HG03064 (cell line): ENCODE measurements at regions not wholly inside any gene's neighbourhood (a gene's known extent, or its start where the extent isn't known, plus 50 kb on each side); places are given as distances from the start of the nearest gene placed in this dataset.

Experiments used
- ATAC-seq: cut with Tn5 transposase; IDR thresholded peaks from one replicate; pipeline ENCODE4 v1.9.1; 2021; ENCODE audit warnings: low read depth; ENCODE audit not compliant: unreplicated experiment

DNA sequence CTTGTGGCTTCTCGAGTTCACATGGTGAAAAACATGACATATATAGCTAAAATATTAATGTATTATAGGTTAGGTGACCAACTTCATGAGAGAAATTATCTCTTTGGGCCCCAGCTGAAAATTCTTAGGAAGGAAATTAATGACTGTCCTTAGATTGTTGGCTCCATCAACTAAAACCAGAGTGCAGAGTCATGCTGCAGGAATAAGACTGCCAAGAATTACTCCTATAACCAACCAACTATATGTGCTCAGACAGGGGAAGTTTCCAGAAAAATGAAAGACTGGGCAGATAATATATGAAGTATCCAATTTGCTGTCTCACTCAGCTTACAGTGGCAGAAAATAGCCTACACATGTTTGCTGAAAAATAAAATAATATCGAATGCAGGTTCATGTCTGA is 71.0 kb upstream of the TMEFF2 start:
- ATAC-seq = no peak

DNA sequence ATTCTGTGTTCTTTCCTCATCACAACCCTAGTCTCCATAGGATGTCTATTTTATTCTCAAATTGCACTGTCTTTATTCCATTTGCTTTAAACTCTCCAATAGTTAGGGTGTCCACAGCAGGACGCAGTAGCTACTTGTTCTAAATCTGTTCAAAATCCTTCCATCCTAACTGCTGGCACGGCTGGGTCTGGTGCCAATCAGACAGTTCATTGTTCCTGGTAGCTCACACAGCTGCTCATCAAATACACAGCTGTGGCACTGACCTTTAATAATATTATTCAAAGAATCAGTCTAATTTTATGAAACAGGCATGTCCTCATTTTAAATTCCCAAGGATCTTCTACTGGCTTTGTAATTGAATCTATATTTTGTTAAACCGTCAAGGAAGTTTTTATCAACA is 59.7 kb upstream of the TMEFF2 start:
- ATAC-seq = no peak

DNA sequence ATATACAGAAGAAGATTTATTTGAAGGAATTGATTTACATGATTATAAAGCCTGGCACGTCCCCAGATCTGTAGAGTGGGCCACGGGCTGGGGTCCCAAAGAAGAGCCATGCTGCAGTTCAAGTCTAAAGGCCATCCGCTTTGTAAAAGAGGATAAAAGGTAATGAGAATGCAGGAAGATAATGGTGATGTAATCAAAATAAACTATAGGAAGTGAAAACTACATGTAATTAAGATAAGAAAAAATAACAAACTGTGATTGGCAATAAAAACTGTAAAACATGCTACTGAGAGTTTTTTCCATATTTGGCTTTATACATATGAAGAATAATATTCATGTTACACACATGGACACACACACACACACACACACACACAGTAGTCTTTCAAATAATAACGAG is 59.0 kb upstream of the TMEFF2 start:
- no peak for ATAC-seq

DNA sequence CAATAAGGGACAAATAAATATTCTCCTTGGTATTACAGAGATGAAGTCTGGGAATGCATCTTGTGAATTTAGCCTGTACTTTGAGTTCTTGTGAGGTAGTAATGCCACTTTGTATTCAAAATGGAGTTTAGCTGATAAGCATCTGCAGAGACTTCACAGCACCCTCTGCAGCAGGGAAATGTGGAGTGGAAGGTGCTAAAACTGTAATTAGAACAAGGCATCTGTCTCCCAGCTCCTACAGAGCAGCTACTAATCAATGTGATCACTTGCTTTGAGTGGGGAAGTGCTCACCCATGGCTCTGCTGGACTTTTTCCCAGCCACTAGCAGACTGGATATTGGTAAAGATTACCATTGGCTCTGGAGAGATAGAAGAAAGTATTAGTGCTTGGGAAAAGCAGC is 56.2 kb upstream of the TMEFF2 start:
- ATAC-seq = no peak

DNA sequence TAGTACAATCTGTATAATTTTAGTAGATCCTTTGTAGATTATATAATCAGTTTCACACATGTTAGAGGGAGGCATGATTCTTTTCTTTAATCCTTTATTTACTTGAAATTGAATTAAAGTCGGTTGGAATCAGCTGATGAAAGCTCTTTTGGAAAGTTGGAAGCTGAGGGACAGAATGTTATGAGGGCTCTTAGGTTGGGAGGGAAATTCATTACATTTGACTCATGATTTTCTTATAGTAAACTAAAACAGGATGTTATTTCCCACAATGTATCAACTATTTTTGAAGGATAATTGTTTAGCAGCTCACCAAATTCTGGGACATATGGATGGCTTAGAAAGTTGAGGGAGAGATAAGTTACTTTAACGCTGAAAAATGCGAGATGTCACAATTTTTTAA is 52.7 kb upstream of the TMEFF2 start:
- ATAC-seq = no peak

DNA sequence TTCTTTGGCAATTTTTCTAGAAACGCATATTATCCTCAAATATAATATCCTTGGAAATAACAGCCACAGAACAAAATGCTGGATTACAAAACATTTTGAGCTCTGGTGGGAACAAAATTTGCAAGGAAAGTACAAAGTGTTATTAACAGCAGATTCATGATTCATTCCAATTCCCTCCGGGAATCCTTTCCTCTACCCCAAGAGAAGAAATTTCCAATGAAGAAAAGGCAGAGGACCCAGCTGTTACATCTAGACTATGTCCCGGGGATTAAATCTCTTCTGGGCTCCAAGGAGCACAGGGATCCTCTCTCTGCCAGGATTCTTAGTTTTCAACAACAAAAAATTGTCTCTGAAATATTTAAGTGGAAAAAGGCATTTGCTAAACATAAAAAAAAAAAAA is 51.6 kb upstream of the TMEFF2 start:
- no peak for ATAC-seq

DNA sequence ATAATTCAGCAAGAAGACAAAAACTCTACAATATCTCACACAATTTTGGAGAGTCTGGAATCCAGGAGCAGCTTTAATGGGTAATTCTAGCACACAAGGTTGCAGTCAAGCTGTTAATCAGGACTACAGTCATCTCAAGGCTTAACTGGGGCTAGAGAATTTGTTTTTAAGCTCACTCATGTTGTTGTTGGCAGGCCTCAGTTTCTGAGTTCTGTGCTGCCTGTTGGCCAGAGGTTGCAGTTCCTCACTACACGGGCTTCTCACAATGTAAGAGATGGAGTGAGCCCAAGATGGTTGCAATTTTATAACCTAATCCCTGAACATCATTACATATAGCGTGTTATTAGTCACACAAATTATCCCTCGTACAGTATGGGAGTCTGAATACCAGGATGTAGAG is 50.6 kb upstream of the TMEFF2 start:
- ATAC-seq = no peak
